HUES6 (cell line): ENCODE measurements at regions not wholly inside any gene's neighbourhood (a gene's known extent, or its start where the extent isn't known, plus 50 kb on each side); places are given as distances from the start of the nearest gene placed in this dataset.
A peak's percentile ranks its signal among the peaks of the same experiment; 100 is the strongest.

Experiments
- H3K27ac ChIP-seq: 2 replicates; pipeline ENCODE4 v1.7.0; 2013; ENCODE audit warnings: low read depth, mild to moderate bottlenecking, low read length, inconsistent platforms
- H3K27me3 ChIP-seq: 2 replicates; pipeline ENCODE4 v1.6.1; 2013; ENCODE audit warnings: low read length; ENCODE audit not compliant: control insufficient read depth, insufficient read depth
- H3K36me3 ChIP-seq: 2 replicates; pipeline ENCODE4 v1.6.1; 2013; ENCODE audit warnings: low read length; ENCODE audit not compliant: control insufficient read depth, insufficient read depth
- H3K4me1 ChIP-seq: 2 replicates; pipeline ENCODE4 v1.6.1; 2013; ENCODE audit warnings: low read length; ENCODE audit not compliant: control insufficient read depth, insufficient read depth
- H3K4me3 ChIP-seq: 2 replicates; pipeline ENCODE4 v1.5.1; 2013; ENCODE audit warnings: low read depth, low read length
- H3K9ac ChIP-seq: one replicate; pipeline ENCODE4 v1.6.1; 2013; ENCODE audit warnings: mild to moderate bottlenecking, low read length
- H3K9me3 ChIP-seq: 2 replicates; pipeline ENCODE4 v1.6.1; 2013; ENCODE audit warnings: low read depth, low read length; ENCODE audit not compliant: control insufficient read depth, insufficient read depth

- H3K9ac ChIP-seq = no peak overlapping the region
- no peak overlapping the region for H3K27ac ChIP-seq
- H3K4me3 ChIP-seq = no peak overlapping the region
- no peaks in the 10 kb centered on the region for H3K36me3 ChIP-seq
- H3K9me3 ChIP-seq = peaks cover 8% of the 10 kb centered on the region
- H3K27me3 ChIP-seq = no peaks in the 10 kb centered on the region
- peaks cover 43% of the 10 kb centered on the region for H3K4me1 ChIP-seq
These were observed 215.1 kb downstream of the C9orf50 start for GRCh38 chr9:129405827-129406213.

GRCh38 chr9:129405089-129405826, 215.6 kb downstream of the C9orf50 start:
- H3K9ac ChIP-seq = no peak overlapping the region
- H3K36me3 ChIP-seq = no peaks in the 10 kb centered on the region
- H3K4me1 ChIP-seq = peaks cover 44% of the 10 kb centered on the region
- peaks cover 3% of the 10 kb centered on the region for H3K9me3 ChIP-seq
- H3K27ac ChIP-seq = no peak overlapping the region
- H3K4me3 ChIP-seq = no peak overlapping the region
- H3K27me3 ChIP-seq = no peaks in the 10 kb centered on the region

- Histone ChIP-seq H3K36me3 (no peaks in the 10 kb centered on the region), H3K9me3 (no peaks in the 10 kb centered on the region), H3K4me1 (peaks cover 46% of the 10 kb centered on the region), H3K27ac (no peak overlapping the region), H3K9ac (no peak overlapping the region), H3K4me3 (no peak overlapping the region), H3K27me3 (no peaks in the 10 kb centered on the region)
These were observed 216.3 kb downstream of the C9orf50 start for GRCh38 chr9:129404621-129405020.

GRCh38 chr9:129403779-129404620, 216.9 kb downstream of the C9orf50 start:
- H3K9ac ChIP-seq = no peak overlapping the region
- H3K27me3 ChIP-seq = no peaks in the 10 kb centered on the region
- no peaks in the 10 kb centered on the region for H3K9me3 ChIP-seq
- no peak overlapping the region for H3K4me3 ChIP-seq
- no peaks in the 10 kb centered on the region for H3K36me3 ChIP-seq
- peaks cover 52% of the 10 kb centered on the region for H3K4me1 ChIP-seq
- no peak overlapping the region for H3K27ac ChIP-seq

DNA sequence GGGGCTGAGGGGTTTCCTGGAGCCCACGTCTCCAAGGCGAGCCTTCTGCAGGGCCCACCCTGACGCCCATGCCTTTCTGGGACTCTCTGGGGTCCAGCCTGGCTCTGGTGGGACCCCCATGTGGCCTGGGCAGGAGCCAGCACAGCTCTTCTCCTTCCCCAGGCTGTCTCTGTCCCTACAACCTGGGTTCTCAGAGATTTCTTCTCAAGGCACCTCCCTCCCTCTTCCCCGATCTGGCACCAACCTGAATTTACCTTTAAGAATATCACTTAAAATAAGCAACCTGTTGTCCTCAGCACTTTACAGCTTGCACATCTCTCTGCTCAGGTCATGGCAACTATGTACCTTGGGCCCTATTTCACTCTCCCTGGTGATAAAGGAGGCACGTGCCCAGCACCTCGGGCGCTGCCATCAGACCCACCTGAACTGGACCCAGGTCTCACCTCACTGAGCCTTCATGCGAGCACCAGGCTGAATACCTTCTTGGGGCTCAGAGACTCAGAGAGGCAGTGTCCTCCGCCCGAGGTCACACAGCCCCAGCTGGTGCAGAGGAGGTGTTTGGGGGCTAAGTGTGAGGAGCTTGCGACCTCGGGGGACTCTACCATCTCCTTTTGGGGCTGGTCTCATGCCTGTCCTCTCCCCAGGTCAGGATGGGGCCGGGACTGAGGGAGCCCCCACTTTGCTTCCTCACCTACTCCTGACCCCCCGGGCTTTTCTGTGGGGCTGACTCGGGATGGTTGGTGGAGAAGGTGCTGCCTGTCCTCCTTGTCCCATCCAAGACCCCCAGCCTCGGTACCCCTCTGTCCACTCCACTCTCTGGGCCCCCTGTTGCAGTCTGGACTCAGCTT, 217.7 kb downstream of the C9orf50 start:
- H3K36me3 ChIP-seq = no peaks in the 10 kb centered on the region
- H3K9ac ChIP-seq = no peak overlapping the region
- no peak overlapping the region for H3K27ac ChIP-seq
- H3K4me3 ChIP-seq = no peak overlapping the region
- no peaks in the 10 kb centered on the region for H3K9me3 ChIP-seq
- H3K27me3 ChIP-seq = no peaks in the 10 kb centered on the region
- H3K4me1 ChIP-seq = peaks cover 60% of the 10 kb centered on the region

GRCh38 chr9:129402371-129402739, 218.5 kb downstream of the C9orf50 start:
- H3K36me3 ChIP-seq = no peaks in the 10 kb centered on the region
- no peaks in the 10 kb centered on the region for H3K9me3 ChIP-seq
- H3K9ac ChIP-seq = peak overlapping the region; percentile 67
- H3K27ac ChIP-seq = no peak overlapping the region
- no peaks in the 10 kb centered on the region for H3K27me3 ChIP-seq
- H3K4me3 ChIP-seq = peak overlapping the region; percentile 22; the same call in 1 of the 2 replicates
- peaks cover 60% of the 10 kb centered on the region for H3K4me1 ChIP-seq

DNA sequence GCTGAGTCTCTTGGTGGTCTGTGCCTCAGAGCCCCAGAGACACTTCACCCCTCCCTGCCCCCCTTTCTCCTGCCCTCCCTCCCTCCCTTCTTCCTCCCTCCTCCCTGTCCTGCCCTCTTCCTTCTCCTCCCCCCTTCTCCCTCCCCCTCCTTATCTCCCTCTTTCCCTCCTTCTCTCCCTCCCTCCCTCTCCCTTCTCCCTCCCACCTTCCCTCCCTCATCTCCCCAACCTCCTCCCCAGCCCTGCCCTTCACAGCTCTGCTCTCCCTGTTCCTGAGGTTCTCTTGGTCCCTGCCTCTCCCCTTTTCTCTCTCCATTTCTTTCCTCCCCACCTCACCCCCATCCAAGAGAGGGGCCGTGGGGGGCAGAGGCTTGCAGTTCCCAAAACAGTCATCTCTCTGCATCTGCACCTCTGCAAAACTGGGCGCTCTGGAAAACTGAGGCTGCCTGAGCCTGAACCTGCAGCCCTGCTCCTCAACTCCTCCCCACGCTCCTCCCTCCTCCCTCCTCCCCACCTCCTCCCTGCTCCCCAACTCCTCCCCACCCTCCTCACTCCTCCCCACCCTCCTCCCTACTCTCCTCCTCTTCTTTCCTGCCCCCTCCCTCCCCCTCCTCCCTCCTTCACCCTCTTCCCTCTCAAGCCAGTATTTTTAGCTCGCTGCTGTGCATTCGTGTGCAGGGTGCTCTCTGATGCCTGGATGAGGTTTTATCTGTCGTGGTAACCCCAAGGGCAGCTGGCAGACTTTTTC, 219.1 kb downstream of the C9orf50 start:
- Histone ChIP-seq H3K4me1 (peaks cover 57% of the 10 kb centered on the region), H3K9me3 (no peaks in the 10 kb centered on the region), H3K27ac (no peak overlapping the region), H3K4me3 (peak overlapping the region; percentile 22; the same call in 1 of the 2 replicates), H3K27me3 (peaks cover 2% of the 10 kb centered on the region; the same call in 1 of the 2 replicates), H3K36me3 (no peaks in the 10 kb centered on the region), H3K9ac (peak overlapping the region; percentile 67)

DNA sequence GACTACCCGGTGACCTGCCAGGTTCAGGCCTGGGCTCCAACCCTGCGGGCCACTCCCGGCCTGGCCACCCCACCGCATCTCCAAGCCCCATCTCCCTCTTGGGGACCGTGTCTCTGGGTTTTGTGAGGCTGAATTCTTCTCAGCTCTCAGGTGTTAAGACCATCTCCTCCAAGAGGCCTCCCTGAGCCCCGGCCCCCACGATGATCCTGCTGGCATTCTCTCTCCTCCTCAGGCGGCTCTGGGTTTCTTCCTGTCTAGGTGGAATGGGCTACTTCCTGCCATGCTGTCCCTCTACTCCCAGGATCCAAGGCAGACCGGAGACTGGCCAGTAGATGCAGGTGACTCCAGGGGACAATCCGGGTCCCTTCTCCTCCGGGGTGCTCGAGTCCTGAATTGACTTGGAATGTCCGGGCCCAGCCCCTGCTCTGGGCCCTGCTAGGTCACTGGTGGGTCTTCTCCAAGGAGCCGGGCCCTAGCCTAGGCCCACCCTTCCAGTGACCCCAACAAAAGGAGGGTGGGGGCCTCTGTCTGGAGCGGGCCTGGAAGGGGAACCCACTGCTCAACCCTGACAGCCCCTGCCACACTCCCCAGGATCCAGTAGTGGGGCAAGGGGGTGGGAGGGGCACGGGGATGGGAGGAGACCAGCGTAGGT, 219.8 kb downstream of the C9orf50 start:
- Histone ChIP-seq H3K9ac (no peak overlapping the region), H3K4me1 (peaks cover 53% of the 10 kb centered on the region), H3K27ac (no peak overlapping the region)

DNA sequence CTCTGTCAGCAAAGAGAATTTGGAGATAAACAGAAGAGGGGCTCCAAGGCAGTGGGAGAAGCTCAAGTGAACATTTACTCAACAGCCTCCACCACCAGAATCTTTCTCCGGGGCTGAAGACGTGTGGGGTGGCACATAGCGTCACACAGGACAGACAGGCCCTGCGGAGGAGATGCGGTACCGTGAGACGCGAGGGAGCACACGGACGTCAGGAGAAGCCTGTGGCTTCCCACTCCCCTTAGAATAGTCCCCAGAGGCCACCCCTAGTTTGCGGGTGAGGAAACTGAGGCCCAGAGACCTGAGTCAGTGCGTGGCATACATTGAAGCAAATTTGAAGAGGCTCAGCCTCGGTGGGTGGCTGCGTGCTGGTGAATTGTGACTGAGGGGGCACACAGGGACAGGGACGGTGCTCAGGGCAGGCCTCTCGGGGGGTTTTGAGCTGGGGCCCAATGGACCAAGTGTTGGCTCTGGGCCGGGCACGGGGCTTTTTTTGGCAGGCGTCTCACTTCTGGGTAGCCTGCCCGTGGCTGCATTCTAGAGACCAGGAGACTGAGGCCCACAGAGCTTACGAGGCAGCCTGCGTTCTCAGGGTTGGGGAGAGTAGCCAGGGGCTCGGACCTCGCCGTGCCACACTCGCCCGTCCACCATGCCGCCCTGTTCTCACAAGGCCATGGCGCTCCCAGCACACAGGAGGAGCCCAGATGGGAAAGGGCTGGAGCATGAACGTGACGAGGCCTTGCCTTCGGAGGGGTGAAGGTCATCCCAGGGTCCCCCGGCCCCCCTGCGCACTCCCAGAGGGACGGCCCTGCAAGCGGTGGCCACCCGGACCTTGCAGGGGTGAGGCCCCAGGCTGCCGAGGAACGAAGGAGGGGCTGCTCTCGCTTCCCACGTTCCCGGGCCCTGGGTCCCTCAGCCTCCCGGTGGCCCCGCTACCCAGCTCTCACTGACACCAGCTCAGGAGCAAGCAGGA, 220.6 kb downstream of the C9orf50 start:
- no peak overlapping the region for H3K27ac ChIP-seq
- H3K4me1 ChIP-seq = peaks cover 47% of the 10 kb centered on the region
- H3K9ac ChIP-seq = no peak overlapping the region
- no peaks in the 10 kb centered on the region for H3K9me3 ChIP-seq
- H3K27me3 ChIP-seq = peaks cover 17% of the 10 kb centered on the region
- H3K4me3 ChIP-seq = no peak overlapping the region
- H3K36me3 ChIP-seq = no peaks in the 10 kb centered on the region

More for the DNA sequence above, 219.8 kb downstream of the C9orf50 start:
- H3K36me3 ChIP-seq = no peaks in the 10 kb centered on the region
- peaks cover 9% of the 10 kb centered on the region for H3K27me3 ChIP-seq
- no peaks in the 10 kb centered on the region for H3K9me3 ChIP-seq
- H3K4me3 ChIP-seq = no peak overlapping the region
